AG04450 (cell line): ENCODE measurements at regions not wholly inside any gene's neighbourhood (a gene's known extent, or its start where the extent isn't known, plus 50 kb on each side); places are given as distances from the start of the nearest gene placed in this dataset.

ENCODE experiments used
- CTCF ChIA-PET: fragments of 300-600, 350-600 bp; formaldehyde crosslinking; extraction: SDS; loops from one replicate; lab custom pipeline; 2022; ENCODE audit warnings: antibody characterized with exemption, inconsistent platforms; lab: Charles Lee
- POLR2A ChIA-PET: fragments of 350-600 bp; formaldehyde crosslinking; extraction: SDS; loops from one replicate; lab custom pipeline; 2021; ENCODE audit warnings: antibody characterized with exemption, inconsistent platforms; lab: Yijun Ruan, JAX
- DNase-seq: peaks from one replicate; pipeline ENCODE4 v3.0.0-alpha.2; 2011; ENCODE audit warnings: low read depth, low spot score
- H3K27ac ChIP-seq: one replicate; pipeline ENCODE4 v1.5.1; 2012; ENCODE audit warnings: low read depth, low read length, control low read depth
- H3K27me3 ChIP-seq: one replicate; pipeline ENCODE4 v1.6.0; 2012; ENCODE audit warnings: low read length; ENCODE audit not compliant: control insufficient read depth, insufficient read depth
- H3K4me3 ChIP-seq: 2 replicates; pipeline ENCODE4 v1.5.1; 2011; ENCODE audit warnings: mild to moderate bottlenecking, low read depth, low read length, control low read depth
- H3K9me3 ChIP-seq: 2 replicates; pipeline ENCODE4 v1.5.1; 2012; ENCODE audit warnings: low read length; ENCODE audit not compliant: control insufficient read depth, insufficient read depth
- CTCF ChIP-seq: IDR thresholded peaks from 2 replicates; pipeline ENCODE4 v1.5.1; 2011; ENCODE audit warnings: low read depth, low read length, control low read depth, inconsistent platforms

DNA sequence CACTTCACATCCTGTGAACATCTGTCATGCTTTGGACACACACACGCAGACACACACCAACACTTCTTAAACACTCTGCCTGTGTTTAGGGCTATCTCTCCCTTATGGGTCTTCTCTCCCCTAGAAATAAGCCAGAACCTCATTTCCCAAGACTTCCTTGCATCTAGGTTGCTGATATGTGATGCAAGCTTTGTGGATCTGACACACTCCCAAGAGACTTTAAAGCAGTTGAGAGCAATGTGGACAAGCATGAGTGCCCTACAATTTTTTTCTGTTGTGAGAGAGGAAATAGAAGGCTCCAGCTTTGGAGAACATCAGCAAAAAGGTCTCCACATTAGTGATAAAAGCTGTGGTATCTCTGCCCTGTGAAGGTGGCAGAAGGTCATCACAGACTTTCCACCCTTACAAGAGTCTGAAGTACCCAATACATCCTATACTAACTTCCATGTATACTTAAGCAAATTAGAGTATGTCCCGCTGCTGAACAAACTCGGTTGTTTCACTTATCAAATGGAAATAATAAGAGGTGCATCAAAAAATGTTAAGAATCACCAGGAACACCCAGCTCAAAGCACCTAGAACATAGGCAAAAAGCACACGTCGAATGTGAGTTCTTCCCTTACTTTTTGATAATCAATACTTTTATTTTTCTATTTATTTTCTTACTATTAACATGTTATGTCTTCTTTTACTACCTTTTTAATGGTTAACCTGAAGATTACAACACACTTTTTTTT is 267.6 kb downstream of the SETD4 start:
- no peak for DNase-seq
- no peak for TF ChIP-seq CTCF
- H3K4me3 ChIP-seq, result no peak overlapping the region
- ChIA-PET CTCF (no interaction called here), POLR2A (no interaction called here)
- H3K27ac ChIP-seq, result no peak overlapping the region
- H3K9me3 ChIP-seq, result no peaks in the 10 kb centered on the region
- H3K27me3 ChIP-seq, result no peaks in the 10 kb centered on the region

DNA sequence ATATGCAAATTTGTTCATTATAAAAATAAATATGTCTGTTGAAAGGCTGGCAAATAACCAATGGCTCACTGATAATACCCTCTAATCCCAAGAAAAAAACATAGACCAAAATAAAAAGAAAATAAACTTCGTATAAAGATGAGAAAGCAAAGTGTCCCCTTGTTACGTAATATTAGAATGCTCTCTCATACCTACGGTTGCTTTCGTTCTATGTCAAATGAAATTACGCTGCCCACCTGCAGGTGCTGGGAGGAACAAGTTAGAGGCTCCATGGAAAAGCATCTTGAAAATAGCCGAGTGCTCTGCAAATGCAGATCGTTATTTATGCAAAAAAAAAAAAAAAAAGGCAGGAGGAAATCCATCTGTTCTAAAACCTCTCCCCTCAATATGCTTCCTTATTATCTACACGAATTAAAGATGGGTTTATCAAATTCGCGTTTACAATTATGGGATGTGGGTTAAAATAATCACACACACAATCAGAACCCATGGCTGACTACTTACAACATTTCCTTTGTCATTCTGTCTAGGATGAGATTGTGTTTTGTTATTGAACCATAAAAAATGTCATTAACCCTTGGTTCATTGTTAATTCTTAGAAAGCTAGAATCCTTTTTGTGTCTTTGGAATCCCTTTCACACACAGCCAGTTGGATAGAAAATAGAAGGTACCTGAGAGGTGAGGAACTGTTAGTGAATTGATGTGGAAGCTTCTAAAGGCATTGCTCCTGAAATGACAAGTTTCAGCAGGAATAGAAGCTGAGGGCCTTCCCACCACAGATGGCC is 268.6 kb downstream of the SETD4 start:
- Histone ChIP-seq H3K27me3 (no peaks in the 10 kb centered on the region), H3K4me3 (no peak overlapping the region), H3K27ac (no peak overlapping the region), H3K9me3 (no peaks in the 10 kb centered on the region)
- ChIA-PET CTCF (no interaction called here), POLR2A (no interaction called here)
- no peak for DNase-seq
- no peak for TF ChIP-seq CTCF

- H3K27me3 ChIP-seq, result no peaks in the 10 kb centered on the region
- TF ChIP-seq CTCF, result no peak
- POLR2A ChIA-PET, result no interaction called here
- H3K4me3 ChIP-seq, result no peak overlapping the region
- no peaks in the 10 kb centered on the region for H3K9me3 ChIP-seq
- H3K27ac ChIP-seq, result no peak overlapping the region
- no peak for DNase-seq
- CTCF ChIA-PET, result no interaction called here
Measured at GRCh38 chr21:35783721-35784120, 276.6 kb downstream of the SETD4 start.

- no peak for DNase-seq
- no peaks in the 10 kb centered on the region for H3K27me3 ChIP-seq
- no peak overlapping the region for H3K27ac ChIP-seq
- H3K4me3 ChIP-seq, result no peak overlapping the region
- ChIA-PET CTCF (no interaction called here), POLR2A (no interaction called here)
- peaks cover 3% of the 10 kb centered on the region; the same call in 1 of the 2 replicates for H3K9me3 ChIP-seq
- no peak for TF ChIP-seq CTCF
Measured at GRCh38 chr21:35782667-35783066, 277.7 kb downstream of the SETD4 start.

GRCh38 chr21:35780983-35781382 is 279.3 kb downstream of the SETD4 start:
- DNase-seq, result no peak
- no peak overlapping the region for H3K27ac ChIP-seq
- ChIA-PET CTCF (no interaction called here), POLR2A (no interaction called here)
- H3K9me3 ChIP-seq, result peaks cover 3% of the 10 kb centered on the region; the same call in 1 of the 2 replicates
- no peak overlapping the region for H3K4me3 ChIP-seq
- no peaks in the 10 kb centered on the region for H3K27me3 ChIP-seq
- no peak for TF ChIP-seq CTCF
